ENCODE measurements at regions not wholly inside any gene's neighbourhood (a gene's known extent, or its start where the extent isn't known, plus 50 kb on each side); places are given as distances from the start of the nearest gene placed in this dataset.

- no peak overlapping the region for H3K18ac ChIP-seq (ENCODE audit: low read length)
- no peak overlapping the region for H3K23ac ChIP-seq (ENCODE audit: low read depth, low read length, poor library complexity)
- no peaks in the 10 kb centered on the region for H3K36me3 ChIP-seq (replicated peaks in 1 of 2; ENCODE audit: control insufficient read depth in 2 of 2, insufficient read depth in 2 of 2, low read length in 2 of 2)
- no peaks in the 10 kb centered on the region for H3K4me1 ChIP-seq (ENCODE audit: control insufficient read depth in 2 of 2, insufficient read depth in 1 of 2, low read depth in 1 of 2, low read length in 2 of 2)
- DNase-seq (ENCODE audit: low spot score) = no peak
- no peaks in the 10 kb centered on the region for H3K9me3 ChIP-seq (replicated peaks in 1 of 2; ENCODE audit: control insufficient read depth in 2 of 2, insufficient read depth in 1 of 2, low read depth in 1 of 2, low read length in 2 of 2)
- H2AFZ ChIP-seq (ENCODE audit: low read length) = no peak overlapping the region
- no peak overlapping the region for H3K14ac ChIP-seq (ENCODE audit: low read length)
- H2BK15ac ChIP-seq (ENCODE audit: low read length) = no peak overlapping the region
- no peak overlapping the region for H3K9ac ChIP-seq (ENCODE audit: low read depth, low read length, poor library complexity)
- H2BK5ac ChIP-seq (ENCODE audit: low read length) = no peak overlapping the region
- no peaks in the 10 kb centered on the region for H3K27me3 ChIP-seq (ENCODE audit: control insufficient read depth in 3 of 3, insufficient read depth in 3 of 3, low read depth in 1 of 3, low read length in 3 of 3)
- H2BK120ac ChIP-seq (ENCODE audit: low read depth, low read length) = no peak overlapping the region
- no peak overlapping the region for H3K4me3 ChIP-seq (ENCODE audit: low read length in 2 of 2)
- H2BK12ac ChIP-seq (ENCODE audit: low read length) = no peak overlapping the region
- H2AK5ac ChIP-seq (ENCODE audit: low read depth, low read length) = no peak overlapping the region
- no CpG with 5 or more reads among the region's 6 CpGs for WGBS, 2 donors (ENCODE audit: extremely low coverage in 2 of 2, insufficient read length in 2 of 2, insufficient replicate concordance in 1 of 2)
- H3K4ac ChIP-seq (ENCODE audit: low read length) = no peak overlapping the region
- no peak overlapping the region for H3K4me2 ChIP-seq (ENCODE audit: insufficient read depth, low read length, poor library complexity, severe bottlenecking)
- H3K27ac ChIP-seq (replicated peaks; ENCODE audit: low read length) = no peak overlapping the region
- no peak overlapping the region for H4K8ac ChIP-seq (ENCODE audit: low read depth, low read length)
- H4K91ac ChIP-seq (ENCODE audit: low read depth, low read length, poor library complexity) = no peak overlapping the region
- H3K79me1 ChIP-seq (ENCODE audit: low read depth, low read length) = no peaks in the 10 kb centered on the region
Observed at GRCh38 chrX:112941209-112941837, 100.7 kb upstream of the AMOT start.

- no peak overlapping the region for H2AFZ ChIP-seq (ENCODE audit: low read length)
- WGBS, 2 donors (ENCODE audit: extremely low coverage in 2 of 2, insufficient read length in 2 of 2, insufficient replicate concordance in 1 of 2) = no CpG with 5 or more reads among the region's 1 CpG
- no peak overlapping the region for H3K9ac ChIP-seq (ENCODE audit: low read depth, low read length, poor library complexity)
- H3K9me3 ChIP-seq (replicated peaks in 1 of 2; ENCODE audit: control insufficient read depth in 2 of 2, insufficient read depth in 1 of 2, low read depth in 1 of 2, low read length in 2 of 2) = no peaks in the 10 kb centered on the region
- H3K4me3 ChIP-seq (ENCODE audit: low read length in 2 of 2) = no peak overlapping the region
- H3K79me1 ChIP-seq (ENCODE audit: low read depth, low read length) = no peaks in the 10 kb centered on the region
- no peaks in the 10 kb centered on the region for H3K27me3 ChIP-seq (ENCODE audit: control insufficient read depth in 3 of 3, insufficient read depth in 3 of 3, low read depth in 1 of 3, low read length in 3 of 3)
- no peak overlapping the region for H2BK12ac ChIP-seq (ENCODE audit: low read length)
- H3K4me2 ChIP-seq (ENCODE audit: insufficient read depth, low read length, poor library complexity, severe bottlenecking) = no peak overlapping the region
- H3K27ac ChIP-seq (replicated peaks; ENCODE audit: low read length) = no peak overlapping the region
- H2BK15ac ChIP-seq (ENCODE audit: low read length) = no peak overlapping the region
- H3K4me1 ChIP-seq (ENCODE audit: control insufficient read depth in 2 of 2, insufficient read depth in 1 of 2, low read depth in 1 of 2, low read length in 2 of 2) = no peaks in the 10 kb centered on the region
- no peak overlapping the region for H3K18ac ChIP-seq (ENCODE audit: low read length)
- H3K14ac ChIP-seq (ENCODE audit: low read length) = no peak overlapping the region
- no peak overlapping the region for H3K23ac ChIP-seq (ENCODE audit: low read depth, low read length, poor library complexity)
- H4K91ac ChIP-seq (ENCODE audit: low read depth, low read length, poor library complexity) = no peak overlapping the region
- DNase-seq (ENCODE audit: low spot score) = no peak
- H2BK120ac ChIP-seq (ENCODE audit: low read depth, low read length) = no peak overlapping the region
- no peak overlapping the region for H2AK5ac ChIP-seq (ENCODE audit: low read depth, low read length)
- no peak overlapping the region for H2BK5ac ChIP-seq (ENCODE audit: low read length)
- no peak overlapping the region for H4K8ac ChIP-seq (ENCODE audit: low read depth, low read length)
- no peaks in the 10 kb centered on the region for H3K36me3 ChIP-seq (replicated peaks in 1 of 2; ENCODE audit: control insufficient read depth in 2 of 2, insufficient read depth in 2 of 2, low read length in 2 of 2)
- no peak overlapping the region for H3K4ac ChIP-seq (ENCODE audit: low read length)
Observed at GRCh38 chrX:112935029-112935428, 94.4 kb upstream of the AMOT start.

DNA sequence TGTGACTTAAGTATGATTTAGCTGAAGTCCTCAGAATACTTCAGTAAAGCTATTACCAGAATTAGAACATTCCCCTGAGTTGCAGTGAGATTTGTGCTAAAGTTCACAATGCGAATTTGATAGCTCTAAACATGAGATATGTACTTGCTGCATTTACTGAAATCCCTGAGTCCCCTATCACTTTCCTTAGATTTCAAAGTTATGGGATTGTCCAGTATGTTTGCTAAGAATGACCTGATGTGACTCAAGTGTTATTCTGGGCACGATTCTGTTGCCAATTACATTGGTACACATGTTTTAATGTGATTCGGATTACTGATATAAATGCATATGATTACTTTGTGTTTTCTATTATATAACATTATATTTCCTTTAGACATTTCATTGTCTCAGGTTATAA lies 91.3 kb upstream of the AMOT start:
- Histone ChIP-seq H3K79me1 (ENCODE audit: low read depth, low read length) (no peaks in the 10 kb centered on the region), H3K18ac (ENCODE audit: low read length) (no peak overlapping the region), H2AFZ (ENCODE audit: low read length) (no peak overlapping the region), H3K4ac (ENCODE audit: low read length) (no peak overlapping the region), H2AK5ac (ENCODE audit: low read depth, low read length) (no peak overlapping the region), H4K91ac (ENCODE audit: low read depth, low read length, poor library complexity) (no peak overlapping the region), H2BK15ac (ENCODE audit: low read length) (no peak overlapping the region), H2BK5ac (ENCODE audit: low read length) (no peak overlapping the region), H3K27me3 (ENCODE audit: control insufficient read depth in 3 of 3, insufficient read depth in 3 of 3, low read depth in 1 of 3, low read length in 3 of 3) (no peaks in the 10 kb centered on the region), H2BK12ac (ENCODE audit: low read length) (no peak overlapping the region), H4K8ac (ENCODE audit: low read depth, low read length) (no peak overlapping the region), H3K14ac (ENCODE audit: low read length) (no peak overlapping the region), H3K4me2 (ENCODE audit: insufficient read depth, low read length, poor library complexity, severe bottlenecking) (no peak overlapping the region), H3K9me3 (replicated peaks in 1 of 2; ENCODE audit: control insufficient read depth in 2 of 2, insufficient read depth in 1 of 2, low read depth in 1 of 2, low read length in 2 of 2) (no peaks in the 10 kb centered on the region), H3K4me1 (ENCODE audit: control insufficient read depth in 2 of 2, insufficient read depth in 1 of 2, low read depth in 1 of 2, low read length in 2 of 2) (no peaks in the 10 kb centered on the region), H3K27ac (replicated peaks; ENCODE audit: low read length) (no peak overlapping the region), H3K9ac (ENCODE audit: low read depth, low read length, poor library complexity) (no peak overlapping the region), H3K36me3 (replicated peaks in 1 of 2; ENCODE audit: control insufficient read depth in 2 of 2, insufficient read depth in 2 of 2, low read length in 2 of 2) (no peaks in the 10 kb centered on the region), H2BK120ac (ENCODE audit: low read depth, low read length) (no peak overlapping the region), H3K23ac (ENCODE audit: low read depth, low read length, poor library complexity) (no peak overlapping the region), H3K4me3 (ENCODE audit: low read length in 2 of 2) (no peak overlapping the region)
- DNase-seq (ENCODE audit: low spot score) = no peak
- WGBS, 2 donors (ENCODE audit: extremely low coverage in 2 of 2, insufficient read length in 2 of 2, insufficient replicate concordance in 1 of 2) = no CpG with 5 or more reads among the region's 3 CpGs

DNA sequence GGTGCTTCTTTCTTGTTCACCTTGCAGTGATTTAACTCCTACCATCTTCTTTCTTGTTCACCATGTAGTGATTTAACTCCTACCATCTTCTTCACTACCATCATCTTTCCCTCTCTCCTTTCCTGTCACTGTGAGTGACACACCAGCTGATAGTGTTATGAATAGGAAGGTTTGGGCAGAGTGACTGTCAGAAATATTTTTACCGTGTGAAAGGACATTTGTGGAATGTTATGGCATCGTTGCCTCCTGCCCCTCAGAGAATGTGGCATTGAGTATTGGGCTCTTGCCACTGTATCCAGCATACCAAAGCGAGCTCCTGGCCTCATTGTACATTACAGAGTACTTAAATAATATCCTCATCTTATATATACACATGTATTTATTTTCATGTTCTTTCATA lies 90.8 kb upstream of the AMOT start:
- no peak overlapping the region for H3K9ac ChIP-seq (ENCODE audit: low read depth, low read length, poor library complexity)
- no peaks in the 10 kb centered on the region for H3K27me3 ChIP-seq (ENCODE audit: control insufficient read depth in 3 of 3, insufficient read depth in 3 of 3, low read depth in 1 of 3, low read length in 3 of 3)
- H3K4me3 ChIP-seq (ENCODE audit: low read length in 2 of 2) = no peak overlapping the region
- H3K79me1 ChIP-seq (ENCODE audit: low read depth, low read length) = no peaks in the 10 kb centered on the region
- H2BK5ac ChIP-seq (ENCODE audit: low read length) = no peak overlapping the region
- no peak overlapping the region for H4K8ac ChIP-seq (ENCODE audit: low read depth, low read length)
- H2AFZ ChIP-seq (ENCODE audit: low read length) = no peak overlapping the region
- no peak overlapping the region for H4K91ac ChIP-seq (ENCODE audit: low read depth, low read length, poor library complexity)
- H3K18ac ChIP-seq (ENCODE audit: low read length) = no peak overlapping the region
- H3K4me1 ChIP-seq (ENCODE audit: control insufficient read depth in 2 of 2, insufficient read depth in 1 of 2, low read depth in 1 of 2, low read length in 2 of 2) = no peaks in the 10 kb centered on the region
- no peak overlapping the region for H3K4ac ChIP-seq (ENCODE audit: low read length)
- H3K36me3 ChIP-seq (replicated peaks in 1 of 2; ENCODE audit: control insufficient read depth in 2 of 2, insufficient read depth in 2 of 2, low read length in 2 of 2) = no peaks in the 10 kb centered on the region
- H2BK12ac ChIP-seq (ENCODE audit: low read length) = no peak overlapping the region
- H3K23ac ChIP-seq (ENCODE audit: low read depth, low read length, poor library complexity) = no peak overlapping the region
- no peak overlapping the region for H3K14ac ChIP-seq (ENCODE audit: low read length)
- whole genome bisulfite sequencing, 2 donors (ENCODE audit: extremely low coverage in 2 of 2, insufficient read length in 2 of 2, insufficient replicate concordance in 1 of 2) = no CpG with 5 or more reads among the region's 3 CpGs
- H2BK15ac ChIP-seq (ENCODE audit: low read length) = no peak overlapping the region
- no peak for DNase-seq (ENCODE audit: low spot score)
- no peak overlapping the region for H2BK120ac ChIP-seq (ENCODE audit: low read depth, low read length)
- no peak overlapping the region for H3K27ac ChIP-seq (replicated peaks; ENCODE audit: low read length)
- H2AK5ac ChIP-seq (ENCODE audit: low read depth, low read length) = no peak overlapping the region
- H3K4me2 ChIP-seq (ENCODE audit: insufficient read depth, low read length, poor library complexity, severe bottlenecking) = no peak overlapping the region
- H3K9me3 ChIP-seq (replicated peaks in 1 of 2; ENCODE audit: control insufficient read depth in 2 of 2, insufficient read depth in 1 of 2, low read depth in 1 of 2, low read length in 2 of 2) = no peaks in the 10 kb centered on the region

Measured in neuronal stem cell (in vitro differentiated cells).